ENCODE measurements at regions not wholly inside any gene's neighbourhood (a gene's known extent, or its start where the extent isn't known, plus 50 kb on each side); places are given as distances from the start of the nearest gene placed in this dataset.

- FAIRE-seq (no peak), DNase-seq (ENCODE audit: insufficient read length, low spot score) (no peak)
These were observed 295.5 kb downstream of the DTWD2 start for GRCh38 chr5:118692811-118693342.

GRCh38 chr5:118687661-118688621 lies 300.4 kb downstream of the DTWD2 start:
- FAIRE-seq (no peak), DNase-seq (ENCODE audit: insufficient read length, low spot score) (no peak)

DNA sequence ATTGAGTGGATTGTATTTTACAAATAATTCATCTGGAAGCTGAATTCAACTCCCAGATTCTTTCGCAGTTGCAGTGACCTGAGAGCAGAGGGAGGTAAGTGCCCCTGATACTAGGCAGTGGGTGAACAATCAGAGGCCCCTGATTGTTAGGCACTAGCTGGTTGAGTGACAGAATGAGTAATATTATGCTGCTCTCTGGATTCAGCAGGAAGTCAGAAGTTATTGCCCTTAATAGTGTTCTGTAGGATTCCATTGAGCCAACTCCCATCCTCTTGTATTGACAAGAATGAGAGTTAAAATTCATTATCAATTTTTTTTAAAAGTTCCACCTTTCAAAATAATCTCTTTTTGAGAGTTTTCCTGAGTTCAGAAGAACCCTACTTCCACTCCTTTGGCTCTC lies 301.2 kb downstream of the DTWD2 start:
- DNase-seq (ENCODE audit: insufficient read length, low spot score) (no peak), FAIRE-seq (no peak)

GRCh38 chr5:118681655-118682054 lies 306.7 kb downstream of the DTWD2 start:
- DNase-seq (ENCODE audit: insufficient read length, low spot score) (no peak), FAIRE-seq (no peak)

DNA sequence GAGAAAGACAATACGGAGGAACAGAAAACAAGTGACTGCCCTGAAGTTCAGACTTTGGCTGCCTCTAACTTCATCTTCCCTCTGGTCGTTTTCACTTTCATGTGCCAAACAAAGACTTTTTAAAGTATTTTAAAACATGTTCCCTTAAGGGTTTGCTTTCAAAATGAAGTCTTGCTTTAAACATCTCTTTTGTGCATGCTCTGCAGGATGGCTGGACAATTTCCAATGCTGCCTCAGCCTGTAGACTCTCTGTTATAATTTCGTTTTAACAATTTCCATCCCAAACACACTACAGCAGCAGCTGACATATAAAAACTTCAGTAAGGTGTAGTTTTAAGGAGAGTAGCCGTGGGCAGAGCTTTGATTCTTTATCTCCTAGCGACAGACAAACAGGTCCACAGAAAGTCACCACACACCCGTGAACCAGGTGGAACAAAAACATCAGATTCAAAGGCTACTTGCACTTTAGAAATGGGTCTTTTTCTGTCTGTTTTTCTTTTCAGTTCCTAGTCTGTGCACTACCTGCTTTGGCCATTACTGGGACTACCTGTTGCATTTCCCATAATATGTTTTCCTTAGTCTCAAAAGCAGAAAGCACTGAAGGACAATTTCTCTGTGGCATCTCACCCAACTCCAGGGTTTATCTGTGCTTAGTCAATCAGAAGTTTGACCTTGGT lies 308.9 kb downstream of the DTWD2 start:
- no peak for DNase-seq (ENCODE audit: insufficient read length, low spot score)

GRCh38 chr5:118678746-118679145 lies 309.6 kb downstream of the DTWD2 start:
- no peak for FAIRE-seq
- no peak for DNase-seq (ENCODE audit: insufficient read length, low spot score)

More for the DNA sequence above, 308.9 kb downstream of the DTWD2 start:
- FAIRE-seq, result no peak

GRCh38 chr5:118675247-118675646 lies 313.1 kb downstream of the DTWD2 start:
- DNase-seq (ENCODE audit: insufficient read length, low spot score), result no peak
- FAIRE-seq, result no peak

DNA sequence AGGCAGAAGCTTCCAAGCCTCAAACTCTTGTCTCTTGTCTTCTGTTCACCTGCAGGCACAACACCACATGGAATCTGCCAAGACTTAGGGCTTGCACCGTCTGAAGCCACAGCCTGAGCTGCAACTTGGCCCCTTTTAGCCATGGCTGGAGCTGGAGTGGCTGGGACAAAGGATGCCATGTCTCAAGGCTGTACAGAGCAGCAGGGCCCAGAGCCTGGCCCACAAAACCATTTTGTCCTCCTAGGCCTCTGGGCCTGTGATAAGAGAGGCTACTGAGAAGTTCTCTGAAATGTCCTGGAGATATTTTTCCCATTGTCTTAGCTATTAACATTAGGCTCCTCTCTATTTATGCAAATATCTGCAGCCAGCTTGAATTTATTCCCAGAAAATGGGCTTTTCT lies 330.8 kb downstream of the DTWD2 start:
- FAIRE-seq (no peak), DNase-seq (ENCODE audit: insufficient read length, low spot score) (no peak)

- DNase-seq (ENCODE audit: insufficient read length, low spot score) (no peak), FAIRE-seq (no peak)
These were observed 334.5 kb downstream of the DTWD2 start for GRCh38 chr5:118653872-118654271.

DNA sequence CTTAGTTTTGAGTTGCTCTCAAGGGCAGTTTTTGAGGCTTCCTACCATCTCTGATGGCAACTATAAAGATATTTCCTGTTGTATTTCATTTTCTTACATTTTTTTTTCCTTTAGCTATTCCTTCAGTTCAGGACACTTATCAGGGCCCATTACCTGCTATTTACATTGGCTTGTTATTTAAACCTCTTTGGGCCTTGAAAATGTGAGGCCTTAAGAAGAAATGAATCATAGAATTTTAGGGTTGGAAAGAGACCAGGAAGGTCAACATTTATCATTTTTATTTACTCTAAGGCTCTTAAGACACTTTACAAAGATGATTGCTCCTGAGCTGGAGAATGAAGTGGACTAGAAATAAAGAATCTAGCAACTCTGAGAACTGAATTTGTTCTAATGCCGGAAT lies 335.2 kb downstream of the DTWD2 start:
- DNase-seq (ENCODE audit: insufficient read length, low spot score) (no peak), FAIRE-seq (no peak)

DNA sequence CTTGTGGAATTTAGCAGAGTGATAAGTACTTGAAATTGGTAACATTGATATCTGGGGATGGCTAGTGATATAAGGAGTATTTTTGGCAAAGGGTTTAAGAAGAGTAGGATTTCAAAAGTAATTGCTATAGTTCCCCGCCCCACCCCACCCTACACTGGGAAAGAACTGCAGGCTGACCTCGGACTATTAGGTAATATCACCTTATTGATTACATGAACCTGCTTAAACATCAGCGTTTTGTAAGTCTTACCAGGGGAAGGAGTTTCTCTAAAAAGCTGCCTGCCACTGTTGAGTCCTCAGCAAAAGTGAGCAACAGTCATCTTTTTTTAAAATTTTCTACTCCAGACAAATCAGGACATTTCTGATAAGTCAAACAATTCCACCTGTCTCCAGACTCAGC lies 337.3 kb downstream of the DTWD2 start:
- DNase-seq (ENCODE audit: insufficient read length, low spot score), result no peak
- FAIRE-seq, result no peak

DNA sequence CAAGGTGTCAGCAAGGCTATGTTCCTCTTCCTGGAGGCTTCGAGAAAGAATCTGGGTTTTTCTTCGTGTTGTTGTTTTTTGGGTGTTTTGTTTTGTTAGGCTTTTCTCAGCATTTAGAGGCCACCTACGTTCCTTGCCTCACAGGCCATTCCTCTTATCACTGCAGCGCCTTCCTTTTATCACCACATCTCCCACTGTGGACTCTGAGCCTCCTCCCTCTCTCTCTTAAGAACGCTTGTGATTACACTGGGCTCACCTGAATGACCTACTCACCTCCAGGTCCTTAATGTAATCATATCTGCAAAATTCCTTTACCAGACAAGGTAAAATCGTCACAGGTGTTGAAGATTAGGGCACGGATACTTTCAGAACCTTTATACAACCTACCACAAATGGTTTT lies 340.8 kb downstream of the DTWD2 start:
- DNase-seq (ENCODE audit: insufficient read length, low spot score) (no peak), FAIRE-seq (no peak)

DNA sequence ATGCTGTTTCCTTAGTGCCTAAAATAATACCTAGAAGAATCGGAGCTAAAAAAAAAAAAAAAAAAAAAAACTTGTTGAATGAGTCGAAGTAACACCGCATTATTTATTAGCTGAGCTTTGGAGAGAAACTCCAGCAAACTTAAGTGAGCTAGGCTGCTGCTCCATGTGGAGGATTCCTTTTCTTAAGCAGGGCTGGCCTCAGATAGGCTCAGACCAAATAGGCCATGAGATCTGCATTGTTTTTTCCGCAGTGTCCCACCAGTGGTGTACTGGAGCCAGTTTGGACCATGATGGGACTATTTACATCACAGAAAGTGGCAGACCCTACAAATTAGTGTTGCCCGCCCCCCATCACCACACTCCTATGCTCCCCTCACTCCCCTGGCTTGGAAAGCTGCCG lies 341.4 kb downstream of the DTWD2 start:
- DNase-seq (ENCODE audit: insufficient read length, low spot score), result no peak
- FAIRE-seq, result no peak

DNA sequence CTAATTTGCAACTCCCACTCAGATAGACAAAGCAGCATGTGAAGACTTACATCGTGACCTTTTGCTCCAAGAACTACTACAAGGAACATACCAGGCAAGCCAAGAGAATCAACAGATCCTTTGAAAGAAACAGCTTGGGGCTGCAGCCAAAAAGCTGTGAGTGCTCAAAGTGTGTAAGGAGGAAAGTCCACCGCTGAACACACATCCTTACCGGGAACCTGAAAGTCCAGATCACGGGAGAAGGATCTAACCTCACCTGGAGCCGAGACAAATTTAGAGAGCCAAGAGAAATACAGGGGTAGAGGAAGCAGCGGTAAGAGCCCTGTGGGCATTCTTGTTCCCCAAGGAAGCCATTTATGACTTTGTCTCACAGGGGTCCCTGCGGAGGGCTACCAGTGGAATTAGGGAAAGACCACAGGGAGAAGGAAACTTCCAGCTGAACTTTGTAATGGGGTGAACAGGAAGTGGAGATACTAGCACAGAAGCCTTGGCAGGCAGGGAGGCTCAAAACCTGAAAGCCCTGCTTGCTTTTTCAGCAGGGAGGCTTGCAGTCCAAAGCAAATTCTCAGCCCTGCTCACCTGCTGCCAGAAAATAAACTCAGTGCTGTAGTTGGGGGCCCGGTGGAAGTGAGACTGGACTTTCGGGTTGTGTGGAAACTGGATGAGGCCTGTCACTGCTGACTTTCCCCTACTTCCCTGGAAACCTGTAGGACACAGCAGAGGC lies 350.2 kb downstream of the DTWD2 start:
- FAIRE-seq, result no peak
- DNase-seq (ENCODE audit: insufficient read length, low spot score), result no peak

DNA sequence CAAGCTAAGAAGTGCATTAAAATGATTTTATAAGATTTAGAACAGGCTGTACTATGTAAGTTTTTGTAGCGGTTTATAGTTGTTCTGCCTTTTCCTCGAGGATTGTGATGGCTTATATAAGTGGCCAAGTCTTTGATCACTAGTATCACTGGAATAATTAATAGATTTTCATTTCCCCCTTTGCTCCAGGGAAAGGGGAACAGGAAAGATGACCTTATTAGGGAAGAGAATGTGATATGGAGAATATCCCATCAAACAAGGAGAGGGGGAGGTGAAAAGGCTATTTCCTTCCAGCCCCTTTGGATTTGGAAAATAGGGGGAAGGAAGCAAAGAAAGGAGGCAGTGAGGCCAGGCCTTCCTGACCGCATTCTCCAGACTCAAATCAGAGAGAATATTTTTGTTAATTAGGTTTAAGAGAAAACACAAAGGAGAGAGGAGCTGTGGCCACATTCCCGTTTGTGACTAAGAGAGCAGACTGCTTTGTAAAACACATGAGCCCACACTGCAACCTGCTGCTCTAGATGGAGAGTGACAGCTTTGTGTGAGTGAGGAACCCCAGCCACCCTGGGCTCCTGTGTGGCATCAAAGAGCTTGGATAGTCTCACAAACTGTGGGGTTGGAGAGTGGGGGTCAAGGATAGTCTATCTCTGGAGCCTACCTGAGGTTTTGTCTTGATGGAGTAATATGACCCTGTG lies 359.5 kb downstream of the DTWD2 start:
- DNase-seq (ENCODE audit: insufficient read length, low spot score) (no peak), FAIRE-seq (no peak)

DNA sequence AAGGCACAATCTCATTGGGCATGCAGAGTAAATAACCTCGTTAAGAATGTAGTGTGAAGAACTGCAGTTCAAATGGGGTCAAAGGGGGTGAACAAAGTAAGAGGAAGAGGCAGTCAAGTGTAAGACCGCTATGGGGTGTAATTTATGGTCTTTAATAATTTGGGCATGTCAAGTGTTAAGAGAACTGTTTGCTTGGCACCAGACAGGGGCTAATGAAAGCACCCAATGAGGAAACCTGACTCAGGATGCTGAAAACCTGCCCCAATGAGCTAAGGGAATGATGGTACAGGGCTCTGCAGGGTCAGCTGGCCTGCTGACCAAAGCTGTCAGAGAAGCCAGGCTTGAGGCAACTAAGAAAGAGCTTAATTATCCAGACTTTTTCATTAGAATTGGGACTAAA lies 368.1 kb downstream of the DTWD2 start:
- DNase-seq (ENCODE audit: insufficient read length, low spot score) (no peak), FAIRE-seq (no peak)

GRCh38 chr5:118619823-118620222 lies 368.5 kb downstream of the DTWD2 start:
- FAIRE-seq (no peak), DNase-seq (ENCODE audit: insufficient read length, low spot score) (no peak)

GRCh38 chr5:118616281-118616680 lies 372.1 kb downstream of the DTWD2 start:
- no peak for FAIRE-seq
- DNase-seq (ENCODE audit: insufficient read length, low spot score), result no peak

DNA sequence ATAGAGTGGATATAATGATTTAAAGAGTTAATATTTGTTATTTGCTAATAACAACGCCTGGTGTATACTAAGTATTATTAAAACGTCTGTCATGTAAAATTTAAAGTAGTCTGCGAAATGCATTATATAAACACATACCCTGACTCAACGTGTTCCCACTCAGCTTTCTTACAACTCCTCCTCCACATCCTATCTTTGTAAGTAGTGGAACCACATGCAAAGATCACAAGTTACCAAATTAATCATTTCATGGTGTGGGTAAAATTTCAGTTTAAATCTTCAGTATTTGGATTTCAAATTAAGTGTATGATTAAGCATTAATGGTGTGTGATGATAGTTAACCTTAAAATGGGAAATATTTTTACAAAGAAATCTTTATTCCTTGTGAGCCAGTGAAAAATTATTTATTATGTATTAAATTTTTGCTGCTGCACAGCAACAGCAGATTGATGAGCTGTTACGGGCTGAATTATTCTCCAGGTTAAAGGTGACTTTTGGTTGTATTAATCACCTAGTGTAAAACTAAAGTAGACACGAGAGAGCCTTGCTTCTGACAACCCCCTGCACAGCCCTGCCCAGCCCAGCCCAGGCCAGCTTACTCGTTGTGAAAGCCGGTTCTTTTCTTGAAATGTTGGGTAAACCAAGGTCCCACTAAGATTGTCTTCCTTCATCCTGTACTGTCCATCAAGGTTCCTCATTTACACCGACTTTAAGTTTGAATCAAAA lies 373.5 kb downstream of the DTWD2 start:
- no peak for DNase-seq (ENCODE audit: insufficient read length, low spot score)
- FAIRE-seq, result no peak

All from HTR-8/SVneo (cell line).